GM10266 (cell line): ENCODE measurements at regions not wholly inside any gene's neighbourhood (a gene's known extent, or its start where the extent isn't known, plus 50 kb on each side); places are given as distances from the start of the nearest gene placed in this dataset.

Experiments used
- DNase-seq: peaks from one replicate; pipeline ENCODE4 v3.0.0; 2012; ENCODE audit errors: extremely low spot score
- CTCF ChIP-seq: IDR thresholded peaks from 2 replicates; pipeline ENCODE4 v1.5.1; 2012; ENCODE audit warnings: mild to moderate bottlenecking, low read depth; ENCODE audit not compliant: control insufficient read depth, insufficient read depth; ENCODE audit errors: missing control alignments

DNA sequence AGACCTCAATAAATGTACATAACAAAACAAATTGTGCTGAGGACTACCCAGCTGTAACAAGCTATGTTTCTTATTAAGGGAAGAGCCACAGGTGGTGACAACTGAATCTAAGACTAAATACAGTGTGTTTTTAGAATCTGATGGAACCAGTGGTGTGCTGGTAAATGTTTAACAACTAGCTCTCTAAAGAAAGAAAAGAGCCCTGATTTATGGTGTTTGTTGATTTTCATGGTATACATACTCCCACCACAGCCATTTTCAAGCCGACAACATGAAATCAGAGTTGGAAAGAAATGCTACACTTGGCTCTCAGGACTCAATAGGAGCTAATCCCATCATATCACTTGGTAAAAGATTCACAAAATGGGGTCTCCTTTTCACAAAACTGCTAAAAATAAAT is 89.8 kb upstream of the FNDC3B start:
- TF ChIP-seq CTCF, result no peak
- no peak for DNase-seq

DNA sequence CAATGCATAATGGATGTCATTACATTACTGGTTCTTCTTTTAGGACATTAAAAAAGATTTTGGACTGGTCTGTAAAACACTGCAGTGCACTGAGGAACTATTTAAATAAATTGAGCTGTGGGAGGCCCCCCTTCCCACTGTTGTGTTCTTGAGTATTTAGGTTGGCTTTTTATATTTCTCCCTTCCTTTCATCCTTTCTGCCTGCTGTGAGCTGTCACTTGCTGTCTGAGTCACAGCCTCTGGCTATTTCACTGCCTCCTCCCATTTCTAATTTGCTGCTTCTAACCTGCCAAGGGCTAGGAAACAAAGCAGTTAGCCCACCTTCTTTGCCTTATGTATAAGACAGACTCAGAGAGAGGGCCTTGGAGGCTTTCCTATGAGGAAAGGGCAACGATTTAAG is 89.0 kb upstream of the FNDC3B start:
- no peak for DNase-seq

DNA sequence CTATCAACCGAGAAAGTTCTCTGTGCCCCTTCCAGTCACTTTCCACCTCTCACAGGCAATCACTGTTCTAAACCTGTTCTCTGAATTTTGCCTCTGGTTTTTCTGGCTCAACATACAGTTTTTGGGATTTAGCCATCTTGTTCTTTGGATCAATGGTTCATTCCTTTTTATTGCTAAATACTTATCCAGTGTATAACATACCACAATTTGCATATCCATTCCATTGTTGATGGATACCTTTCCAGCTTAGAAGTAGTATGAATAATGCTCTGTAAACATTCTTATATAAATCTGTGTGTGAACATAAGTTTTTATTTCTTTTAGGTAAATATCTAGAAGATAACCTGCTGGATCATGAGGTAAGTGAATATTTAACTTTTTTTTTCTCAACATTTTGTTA is 87.8 kb upstream of the FNDC3B start:
- DNase-seq, result no peak
- no peak for TF ChIP-seq CTCF

More for the DNA sequence above, 89.0 kb upstream of the FNDC3B start:
- no peak for TF ChIP-seq CTCF

DNA sequence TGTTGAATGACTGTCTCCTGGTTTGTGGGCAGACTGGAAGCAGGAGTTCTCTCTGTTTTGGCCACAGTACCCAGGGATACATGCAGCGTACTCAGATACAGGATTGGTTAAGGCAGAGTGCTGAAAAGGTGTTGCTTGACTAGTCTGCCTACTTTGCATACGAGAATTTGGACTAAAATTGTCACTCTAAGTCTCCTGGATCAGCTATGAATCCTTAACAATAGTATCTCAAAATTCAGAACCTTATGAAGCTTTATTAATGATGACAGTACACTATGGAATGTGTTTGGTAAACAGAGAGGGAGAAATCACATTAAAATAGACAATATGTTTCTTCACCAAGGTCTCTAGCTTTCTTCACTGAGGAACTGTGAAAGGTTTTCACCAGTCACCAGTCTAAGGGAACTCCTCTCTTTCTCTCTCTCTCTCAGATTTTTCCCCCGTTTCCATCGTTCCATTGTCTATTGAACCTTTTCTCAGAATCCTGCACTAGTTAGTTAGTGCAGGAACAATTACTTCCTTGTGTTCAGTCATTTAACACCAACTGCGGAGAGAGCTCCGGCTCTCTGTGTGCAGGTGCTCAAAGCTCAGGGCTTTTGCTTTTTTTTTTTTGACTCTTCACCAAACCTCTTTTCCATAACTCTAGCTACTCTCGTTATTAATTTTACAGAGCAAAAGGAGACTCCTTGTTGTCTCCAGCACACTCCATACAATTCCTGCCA is 85.9 kb upstream of the FNDC3B start:
- no peak for DNase-seq
- no peak for TF ChIP-seq CTCF

DNA sequence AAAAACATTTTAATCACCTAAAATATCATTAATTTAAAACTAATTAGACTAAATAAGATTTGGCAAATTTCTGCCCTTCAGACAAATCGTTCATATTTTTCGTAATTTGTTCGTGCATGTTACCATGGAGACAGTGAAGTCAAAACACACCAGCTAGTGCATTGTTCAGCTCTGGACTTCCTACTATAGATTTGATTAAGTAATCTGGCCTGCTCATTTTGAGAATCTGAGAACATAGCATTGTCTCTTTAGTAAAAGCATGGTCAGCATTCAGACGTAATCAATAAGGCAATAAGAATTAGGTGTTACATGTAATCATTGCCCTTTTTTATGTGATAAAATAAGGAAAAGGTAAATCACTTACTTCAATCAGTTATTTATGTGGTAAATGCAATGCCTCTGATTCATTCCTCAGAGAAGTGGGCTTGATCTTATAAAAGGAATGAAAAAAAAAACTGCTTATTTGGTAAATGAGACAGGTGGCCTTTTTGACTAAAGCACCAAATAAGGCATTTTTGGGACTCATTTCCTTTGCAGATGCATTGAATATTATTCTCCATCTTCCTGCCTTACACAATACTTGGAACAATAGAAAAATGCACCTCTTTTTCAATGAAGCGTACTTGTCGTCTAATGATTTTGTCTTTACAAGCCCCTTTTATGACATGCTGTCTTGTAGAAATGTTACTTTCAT is 84.5 kb upstream of the FNDC3B start:
- no peak for DNase-seq
- TF ChIP-seq CTCF, result no peak

GRCh38 chr3:171955598-171955997 is 83.8 kb upstream of the FNDC3B start:
- DNase-seq, result no peak
- TF ChIP-seq CTCF, result no peak

- no peak for DNase-seq
- TF ChIP-seq CTCF, result no peak
Observed at GRCh38 chr3:171956181-171956683, 83.1 kb upstream of the FNDC3B start.
